ENCODE measurements at regions not wholly inside any gene's neighbourhood (a gene's known extent, or its start where the extent isn't known, plus 50 kb on each side); places are given as distances from the start of the nearest gene placed in this dataset.
A peak's percentile ranks its signal among the peaks of the same experiment; 100 is the strongest.

DNA sequence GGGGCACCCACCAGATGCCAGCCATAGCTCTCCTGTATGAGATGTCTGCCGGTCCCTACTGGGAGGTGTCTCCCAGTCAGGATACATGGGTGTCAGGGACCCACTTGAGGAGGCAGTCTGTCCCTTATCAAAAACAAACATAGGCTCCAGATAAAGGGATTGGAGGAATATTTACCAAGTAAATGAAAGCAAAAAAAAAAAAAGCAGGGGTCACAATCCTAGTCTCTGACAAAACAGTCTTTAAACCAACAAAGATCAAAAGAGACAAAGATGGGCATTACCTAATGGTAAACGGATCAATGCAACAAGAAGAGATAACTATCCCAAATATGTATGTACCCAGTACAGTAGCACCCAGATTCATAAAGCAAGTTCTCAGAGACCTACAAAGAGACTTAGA is 640.0 kb upstream of the LRRTM4 start (continued):
- TF ChIP-seq RNF2 (conservative IDR thresholded peaks at IDR 0.05; ENCODE audit: low read depth) (no peak), MATR3 (CRISPR knock-in tag; IDR thresholded peaks at IDR 0.05) (no peak), ZNF510 (CRISPR knock-in tag; IDR thresholded peaks at IDR 0.05; ENCODE audit: low read depth) (no peak), REPIN1 (CRISPR knock-in tag; IDR thresholded peaks at IDR 0.05; ENCODE audit: borderline replicate concordance, low read depth) (peak; percentile 70; the same call in 1 of the 2 replicates), CAMTA2 (CRISPR knock-in tag; IDR thresholded peaks at IDR 0.05; ENCODE audit: borderline replicate concordance) (no peak), HNRNPLL (IDR thresholded peaks at IDR 0.05; ENCODE audit: low read depth, low read length, poor library complexity, severe bottlenecking) (no peak), TCF12 (IDR thresholded peaks at IDR 0.05) (no peak), TCF12 (CRISPR knock-in tag; IDR thresholded peaks at IDR 0.05) (peak; percentile 74; the same call in 1 of the 2 replicates), ZNF431 (CRISPR knock-in tag; IDR thresholded peaks at IDR 0.05; ENCODE audit: borderline replicate concordance, low read depth) (no peak), AGO2 (optimal IDR thresholded peaks at IDR 0.05; ENCODE audit: low read depth, low read length) (no peak), ZNF30 (CRISPR knock-in tag; IDR thresholded peaks at IDR 0.05) (no peak), NFE2L1 (CRISPR knock-in tag; IDR thresholded peaks at IDR 0.05; ENCODE audit: borderline replicate concordance) (no peak), ZNF557 (CRISPR knock-in tag; IDR thresholded peaks at IDR 0.05) (no peak), GATAD2A (CRISPR knock-in tag; IDR thresholded peaks at IDR 0.05) (peak; percentile 97), RARG (CRISPR knock-in tag; IDR thresholded peaks at IDR 0.05; ENCODE audit: low read depth) (no peak), ZNF614 (CRISPR knock-in tag; IDR thresholded peaks at IDR 0.05; ENCODE audit: borderline replicate concordance) (peak; percentile 61; the same call in 1 of the 2 replicates), NFE2L2 (IDR thresholded peaks at IDR 0.05; ENCODE audit: low read length) (no peak)
- TF ChIP-seq, protein P1, sequence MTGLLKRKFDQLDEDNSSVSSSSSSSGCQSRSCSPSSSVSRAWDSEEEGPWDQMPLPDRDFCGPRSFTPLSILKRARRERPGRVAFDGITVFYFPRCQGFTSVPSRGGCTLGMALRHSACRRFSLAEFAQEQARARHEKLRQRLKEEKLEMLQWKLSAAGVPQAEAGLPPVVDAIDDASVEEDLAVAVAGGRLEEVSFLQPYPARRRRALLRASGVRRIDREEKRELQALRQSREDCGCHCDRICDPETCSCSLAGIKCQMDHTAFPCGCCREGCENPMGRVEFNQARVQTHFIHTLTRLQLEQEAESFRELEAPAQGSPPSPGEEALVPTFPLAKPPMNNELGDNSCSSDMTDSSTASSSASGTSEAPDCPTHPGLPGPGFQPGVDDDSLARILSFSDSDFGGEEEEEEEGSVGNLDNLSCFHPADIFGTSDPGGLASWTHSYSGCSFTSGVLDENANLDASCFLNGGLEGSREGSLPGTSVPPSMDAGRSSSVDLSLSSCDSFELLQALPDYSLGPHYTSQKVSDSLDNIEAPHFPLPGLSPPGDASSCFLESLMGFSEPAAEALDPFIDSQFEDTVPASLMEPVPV (CRISPR knock-in tag; IDR thresholded peaks at IDR 0.05), result no peak
- TF ChIP-seq, protein P2, sequence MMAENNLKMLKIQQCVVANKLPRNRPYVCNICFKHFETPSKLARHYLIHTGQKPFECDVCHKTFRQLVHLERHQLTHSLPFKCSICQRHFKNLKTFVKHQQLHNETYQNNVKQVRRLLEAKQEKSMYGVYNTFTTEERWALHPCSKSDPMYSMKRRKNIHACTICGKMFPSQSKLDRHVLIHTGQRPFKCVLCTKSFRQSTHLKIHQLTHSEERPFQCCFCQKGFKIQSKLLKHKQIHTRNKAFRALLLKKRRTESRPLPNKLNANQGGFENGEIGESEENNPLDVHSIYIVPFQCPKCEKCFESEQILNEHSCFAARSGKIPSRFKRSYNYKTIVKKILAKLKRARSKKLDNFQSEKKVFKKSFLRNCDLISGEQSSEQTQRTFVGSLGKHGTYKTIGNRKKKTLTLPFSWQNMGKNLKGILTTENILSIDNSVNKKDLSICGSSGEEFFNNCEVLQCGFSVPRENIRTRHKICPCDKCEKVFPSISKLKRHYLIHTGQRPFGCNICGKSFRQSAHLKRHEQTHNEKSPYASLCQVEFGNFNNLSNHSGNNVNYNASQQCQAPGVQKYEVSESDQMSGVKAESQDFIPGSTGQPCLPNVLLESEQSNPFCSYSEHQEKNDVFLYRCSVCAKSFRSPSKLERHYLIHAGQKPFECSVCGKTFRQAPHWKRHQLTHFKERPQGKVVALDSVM (CRISPR knock-in tag; IDR thresholded peaks at IDR 0.05), result no peak
- TF ChIP-seq, protein P3, sequence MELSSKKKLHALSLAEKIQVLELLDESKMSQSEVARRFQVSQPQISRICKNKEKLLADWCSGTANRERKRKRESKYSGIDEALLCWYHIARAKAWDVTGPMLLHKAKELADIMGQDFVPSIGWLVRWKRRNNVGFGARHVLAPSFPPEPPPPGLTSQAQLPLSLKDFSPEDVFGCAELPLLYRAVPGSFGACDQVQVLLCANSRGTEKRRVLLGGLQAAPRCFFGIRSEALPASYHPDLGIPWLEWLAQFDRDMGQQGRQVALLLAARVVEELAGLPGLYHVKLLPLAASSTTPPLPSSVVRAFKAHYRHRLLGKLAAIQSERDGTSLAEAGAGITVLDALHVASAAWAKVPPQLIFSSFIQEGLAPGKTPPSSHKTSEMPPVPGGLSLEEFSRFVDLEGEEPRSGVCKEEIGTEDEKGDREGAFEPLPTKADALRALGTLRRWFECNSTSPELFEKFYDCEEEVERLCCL (CRISPR knock-in tag; IDR thresholded peaks at IDR 0.05; ENCODE audit: borderline replicate concordance), result no peak
- TF ChIP-seq, protein P4, sequence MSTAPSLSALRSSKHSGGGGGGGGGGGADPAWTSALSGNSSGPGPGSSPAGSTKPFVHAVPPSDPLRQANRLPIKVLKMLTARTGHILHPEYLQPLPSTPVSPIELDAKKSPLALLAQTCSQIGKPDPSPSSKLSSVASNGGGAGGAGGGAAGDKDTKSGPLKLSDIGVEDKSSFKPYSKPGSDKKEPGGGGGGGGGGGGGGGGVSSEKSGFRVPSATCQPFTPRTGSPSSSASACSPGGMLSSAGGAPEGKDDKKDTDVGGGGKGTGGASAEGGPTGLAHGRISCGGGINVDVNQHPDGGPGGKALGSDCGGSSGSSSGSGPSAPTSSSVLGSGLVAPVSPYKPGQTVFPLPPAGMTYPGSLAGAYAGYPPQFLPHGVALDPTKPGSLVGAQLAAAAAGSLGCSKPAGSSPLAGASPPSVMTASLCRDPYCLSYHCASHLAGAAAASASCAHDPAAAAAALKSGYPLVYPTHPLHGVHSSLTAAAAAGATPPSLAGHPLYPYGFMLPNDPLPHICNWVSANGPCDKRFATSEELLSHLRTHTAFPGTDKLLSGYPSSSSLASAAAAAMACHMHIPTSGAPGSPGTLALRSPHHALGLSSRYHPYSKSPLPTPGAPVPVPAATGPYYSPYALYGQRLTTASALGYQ (CRISPR knock-in tag; IDR thresholded peaks at IDR 0.05), result peak; percentile 100
- TF ChIP-seq, protein P5, sequence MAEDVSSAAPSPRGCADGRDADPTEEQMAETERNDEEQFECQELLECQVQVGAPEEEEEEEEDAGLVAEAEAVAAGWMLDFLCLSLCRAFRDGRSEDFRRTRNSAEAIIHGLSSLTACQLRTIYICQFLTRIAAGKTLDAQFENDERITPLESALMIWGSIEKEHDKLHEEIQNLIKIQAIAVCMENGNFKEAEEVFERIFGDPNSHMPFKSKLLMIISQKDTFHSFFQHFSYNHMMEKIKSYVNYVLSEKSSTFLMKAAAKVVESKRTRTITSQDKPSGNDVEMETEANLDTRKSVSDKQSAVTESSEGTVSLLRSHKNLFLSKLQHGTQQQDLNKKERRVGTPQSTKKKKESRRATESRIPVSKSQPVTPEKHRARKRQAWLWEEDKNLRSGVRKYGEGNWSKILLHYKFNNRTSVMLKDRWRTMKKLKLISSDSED (CRISPR knock-in tag; IDR thresholded peaks at IDR 0.05), result no peak
- TF ChIP-seq, protein P6, sequence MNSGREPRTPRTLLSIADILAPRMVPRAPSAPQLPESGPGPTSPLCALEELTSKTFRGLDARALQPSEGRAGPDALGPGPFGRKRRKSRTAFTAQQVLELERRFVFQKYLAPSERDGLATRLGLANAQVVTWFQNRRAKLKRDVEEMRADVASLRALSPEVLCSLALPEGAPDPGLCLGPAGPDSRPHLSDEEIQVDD (CRISPR knock-in tag; IDR thresholded peaks at IDR 0.05; ENCODE audit: borderline replicate concordance), result no peak

Measured in HepG2 (cell line).